Neural progenitor cell (in vitro differentiated cells): ENCODE measurements at regions not wholly inside any gene's neighbourhood (a gene's known extent, or its start where the extent isn't known, plus 50 kb on each side); places are given as distances from the start of the nearest gene placed in this dataset.

Experiments used
- EZH2 ChIP-seq: fragments of 200-600 bp; sonication (generic); IDR thresholded peaks from 2 replicates; pipeline ENCODE4 v1.6.1; 2017; ENCODE audit warnings: antibody characterized with exemption, mild to moderate bottlenecking, moderate library complexity
- EZH2phosphoT487 ChIP-seq: fragments of 200-600 bp; sonication (generic); IDR thresholded peaks from 2 replicates; pipeline ENCODE4 v1.6.1; 2017; ENCODE audit warnings: antibody characterized with exemption
- TF ChIP-seq, protein P1 (sequence below): fragments of 200-600 bp; sonication (generic); IDR thresholded peaks from 2 replicates; pipeline ENCODE4 v1.5.1; 2017; ENCODE audit warnings: antibody characterized with exemption, mild to moderate bottlenecking

DNA sequence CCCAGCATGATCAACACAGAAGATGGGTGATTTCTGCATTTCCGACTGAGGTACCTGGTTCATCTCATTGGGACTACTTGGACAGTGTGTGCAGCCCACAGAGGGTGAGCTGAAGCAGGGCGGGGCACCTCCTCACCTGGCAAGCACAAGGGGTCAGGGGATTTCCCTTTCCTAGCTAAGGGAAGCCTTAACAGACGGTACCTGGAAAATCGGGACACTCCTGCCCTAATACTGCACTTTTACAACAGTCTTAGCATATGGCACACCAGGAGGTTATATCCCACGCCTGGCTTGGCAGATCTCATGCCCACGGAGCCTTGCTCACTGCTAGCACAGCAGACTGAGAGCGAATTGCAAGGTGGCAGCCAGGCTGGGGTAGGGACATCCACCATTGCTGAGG, 92.9 kb upstream of the GRID2 start:
- TF ChIP-seq, protein P1, sequence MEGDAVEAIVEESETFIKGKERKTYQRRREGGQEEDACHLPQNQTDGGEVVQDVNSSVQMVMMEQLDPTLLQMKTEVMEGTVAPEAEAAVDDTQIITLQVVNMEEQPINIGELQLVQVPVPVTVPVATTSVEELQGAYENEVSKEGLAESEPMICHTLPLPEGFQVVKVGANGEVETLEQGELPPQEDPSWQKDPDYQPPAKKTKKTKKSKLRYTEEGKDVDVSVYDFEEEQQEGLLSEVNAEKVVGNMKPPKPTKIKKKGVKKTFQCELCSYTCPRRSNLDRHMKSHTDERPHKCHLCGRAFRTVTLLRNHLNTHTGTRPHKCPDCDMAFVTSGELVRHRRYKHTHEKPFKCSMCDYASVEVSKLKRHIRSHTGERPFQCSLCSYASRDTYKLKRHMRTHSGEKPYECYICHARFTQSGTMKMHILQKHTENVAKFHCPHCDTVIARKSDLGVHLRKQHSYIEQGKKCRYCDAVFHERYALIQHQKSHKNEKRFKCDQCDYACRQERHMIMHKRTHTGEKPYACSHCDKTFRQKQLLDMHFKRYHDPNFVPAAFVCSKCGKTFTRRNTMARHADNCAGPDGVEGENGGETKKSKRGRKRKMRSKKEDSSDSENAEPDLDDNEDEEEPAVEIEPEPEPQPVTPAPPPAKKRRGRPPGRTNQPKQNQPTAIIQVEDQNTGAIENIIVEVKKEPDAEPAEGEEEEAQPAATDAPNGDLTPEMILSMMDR, result no peak
- TF ChIP-seq EZH2, result no peak
- no peak for TF ChIP-seq EZH2phosphoT487
